ENCODE measurements at regions not wholly inside any gene's neighbourhood (a gene's known extent, or its start where the extent isn't known, plus 50 kb on each side); places are given as distances from the start of the nearest gene placed in this dataset.

DNA sequence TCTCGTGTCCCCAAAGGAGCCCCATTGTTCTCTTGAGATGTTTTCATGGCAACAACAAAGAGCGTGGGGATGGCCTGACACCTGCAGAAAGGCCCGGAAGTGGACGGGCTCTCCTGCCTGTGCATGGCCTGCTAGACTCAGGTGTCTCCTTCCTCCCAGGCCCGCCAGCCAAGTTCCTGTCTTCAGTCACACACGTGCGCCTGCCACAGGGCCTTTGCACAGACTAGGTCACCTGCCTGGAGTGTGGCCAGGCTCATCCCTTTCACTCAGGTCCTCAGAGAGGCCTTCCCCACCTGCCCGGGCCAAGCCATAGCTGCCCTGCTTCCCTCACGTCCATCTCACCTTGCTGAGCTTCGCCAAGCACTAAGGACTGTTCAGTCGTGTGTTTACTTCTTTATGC is 300.9 kb downstream of the FOXL1 start:
- intact Hi-C loops (cut with micrococcal nuclease; ENCODE audit: unreplicated experiment): loop anchor here (10.0 kb wide), 1 partner anchor 304 kb away; the partner anchor contains the start of gene FOXL1

DNA sequence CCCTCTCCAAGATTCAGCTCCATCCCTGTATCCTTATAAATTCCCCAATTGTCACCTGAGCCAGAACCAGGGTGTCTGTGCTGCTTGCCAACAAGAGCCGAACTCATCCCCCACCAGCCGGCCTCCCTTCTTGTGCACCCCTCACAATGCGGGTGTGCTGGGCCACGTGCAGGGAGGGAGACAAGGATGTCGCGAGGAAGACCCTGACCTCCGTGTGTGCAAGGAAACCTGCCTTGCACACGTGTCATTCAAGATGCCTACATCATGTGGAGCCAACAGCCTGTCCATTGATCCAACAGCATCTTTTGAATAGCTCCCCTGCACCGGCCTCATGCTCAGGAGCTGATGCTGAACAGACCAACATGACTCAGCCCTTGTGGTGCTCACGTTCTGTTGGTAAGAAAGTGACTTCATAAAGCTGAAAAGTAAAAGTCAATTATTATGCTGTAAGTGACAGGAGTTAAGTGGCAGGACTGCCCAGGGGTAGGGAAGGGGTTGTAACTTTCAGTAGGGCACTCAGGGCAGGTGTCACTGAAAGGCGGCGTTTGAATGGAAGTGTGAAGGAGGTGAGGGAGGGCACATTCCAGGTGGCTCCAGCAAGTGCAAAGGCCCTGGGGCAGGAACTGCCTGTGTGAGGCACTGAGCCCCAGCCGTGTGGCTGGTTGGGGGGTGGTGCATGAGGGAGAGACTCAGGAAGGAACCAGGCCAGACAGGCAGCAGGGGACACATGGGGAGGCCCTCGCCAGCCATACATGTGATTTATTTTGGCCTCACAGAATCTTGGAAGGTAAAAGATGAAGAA is 302.2 kb downstream of the FOXL1 start:
- Histone ChIP-seq H3K27me3 (replicated peaks; ENCODE audit: insufficient read depth, low read depth, low read length, poor library complexity) (peaks cover 34% of the 10 kb centered on the region), H3K36me3 (ENCODE audit: insufficient read depth, low read length, poor library complexity, severe bottlenecking) (no peaks in the 10 kb centered on the region), H3K4me1 (ENCODE audit: insufficient read depth, low read length, poor library complexity, severe bottlenecking) (no peaks in the 10 kb centered on the region), H3K4me3 (ENCODE audit: low read depth, low read length, poor library complexity, severe bottlenecking) (no peak overlapping the region), H3K9me3 (ENCODE audit: low read depth, low read length, poor library complexity, severe bottlenecking) (no peaks in the 10 kb centered on the region), H3K27ac (ENCODE audit: low read depth, low read length, poor library complexity, severe bottlenecking) (no peak overlapping the region)
- ChIA-PET CTCF (no interaction called here), POLR2A (ENCODE audit: low non-redundant PET) (interaction anchor here (0.6 kb wide), 1 partner anchor 211 kb away, joined by 3 read pairs; no protein-coding TSS in a partner anchor)
- BruUV-seq (replicated peaks): no TSS peak
- intact Hi-C loops (cut with micrococcal nuclease; ENCODE audit: unreplicated experiment): no loop called here
- no peak for DNase-seq (ENCODE audit: low spot score)
- TF ChIP-seq, protein P1, sequence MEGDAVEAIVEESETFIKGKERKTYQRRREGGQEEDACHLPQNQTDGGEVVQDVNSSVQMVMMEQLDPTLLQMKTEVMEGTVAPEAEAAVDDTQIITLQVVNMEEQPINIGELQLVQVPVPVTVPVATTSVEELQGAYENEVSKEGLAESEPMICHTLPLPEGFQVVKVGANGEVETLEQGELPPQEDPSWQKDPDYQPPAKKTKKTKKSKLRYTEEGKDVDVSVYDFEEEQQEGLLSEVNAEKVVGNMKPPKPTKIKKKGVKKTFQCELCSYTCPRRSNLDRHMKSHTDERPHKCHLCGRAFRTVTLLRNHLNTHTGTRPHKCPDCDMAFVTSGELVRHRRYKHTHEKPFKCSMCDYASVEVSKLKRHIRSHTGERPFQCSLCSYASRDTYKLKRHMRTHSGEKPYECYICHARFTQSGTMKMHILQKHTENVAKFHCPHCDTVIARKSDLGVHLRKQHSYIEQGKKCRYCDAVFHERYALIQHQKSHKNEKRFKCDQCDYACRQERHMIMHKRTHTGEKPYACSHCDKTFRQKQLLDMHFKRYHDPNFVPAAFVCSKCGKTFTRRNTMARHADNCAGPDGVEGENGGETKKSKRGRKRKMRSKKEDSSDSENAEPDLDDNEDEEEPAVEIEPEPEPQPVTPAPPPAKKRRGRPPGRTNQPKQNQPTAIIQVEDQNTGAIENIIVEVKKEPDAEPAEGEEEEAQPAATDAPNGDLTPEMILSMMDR (conservative IDR thresholded peaks at IDR 0.05; ENCODE audit: low read depth, low read length): no peak
- no peak for TF ChIP-seq EZH2 (IDR thresholded peaks at IDR 0.05; ENCODE audit: borderline replicate concordance, low read depth, low read length, poor library complexity, severe bottlenecking)

More for the DNA sequence above, 300.9 kb downstream of the FOXL1 start:
- Histone ChIP-seq H3K27ac (ENCODE audit: low read depth, low read length, poor library complexity, severe bottlenecking) (no peak overlapping the region), H3K27me3 (replicated peaks; ENCODE audit: insufficient read depth, low read depth, low read length, poor library complexity) (peaks cover 23% of the 10 kb centered on the region), H3K9me3 (ENCODE audit: low read depth, low read length, poor library complexity, severe bottlenecking) (no peaks in the 10 kb centered on the region), H3K36me3 (ENCODE audit: insufficient read depth, low read length, poor library complexity, severe bottlenecking) (no peaks in the 10 kb centered on the region), H3K4me1 (ENCODE audit: insufficient read depth, low read length, poor library complexity, severe bottlenecking) (no peaks in the 10 kb centered on the region), H3K4me3 (ENCODE audit: low read depth, low read length, poor library complexity, severe bottlenecking) (no peak overlapping the region)
- TF ChIP-seq, protein P1 (conservative IDR thresholded peaks at IDR 0.05; ENCODE audit: low read depth, low read length): no peak
- no peak for TF ChIP-seq EZH2 (IDR thresholded peaks at IDR 0.05; ENCODE audit: borderline replicate concordance, low read depth, low read length, poor library complexity, severe bottlenecking)
- ChIA-PET CTCF (no interaction called here), POLR2A (ENCODE audit: low non-redundant PET) (no interaction called here)
- DNase-seq (ENCODE audit: low spot score): no peak
- BruUV-seq (replicated peaks): no TSS peak

DNA sequence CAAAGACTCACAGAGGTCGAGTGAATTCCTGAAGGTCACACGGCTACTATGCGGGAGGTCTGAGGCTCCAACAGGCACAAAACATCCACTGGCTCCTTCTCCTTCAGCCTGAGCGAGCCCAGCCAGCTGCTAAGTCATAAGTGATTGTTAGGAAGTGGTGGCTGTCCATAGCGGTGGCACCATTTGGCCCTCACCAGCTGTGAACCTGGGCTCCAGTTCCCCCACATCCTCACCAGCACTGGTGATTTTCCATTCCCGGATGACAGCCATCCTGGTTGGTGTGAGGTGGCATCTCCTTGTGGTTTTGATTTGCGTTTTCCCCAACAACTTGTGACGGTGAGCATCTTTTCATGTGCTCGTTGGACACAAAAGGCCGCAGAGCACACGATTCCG is 302.8 kb downstream of the FOXL1 start:
- Histone ChIP-seq H3K9me3 (ENCODE audit: low read depth, low read length, poor library complexity, severe bottlenecking) (no peaks in the 10 kb centered on the region), H3K4me3 (ENCODE audit: low read depth, low read length, poor library complexity, severe bottlenecking) (no peak overlapping the region), H3K27ac (ENCODE audit: low read depth, low read length, poor library complexity, severe bottlenecking) (no peak overlapping the region), H3K36me3 (ENCODE audit: insufficient read depth, low read length, poor library complexity, severe bottlenecking) (no peaks in the 10 kb centered on the region), H3K4me1 (ENCODE audit: insufficient read depth, low read length, poor library complexity, severe bottlenecking) (no peaks in the 10 kb centered on the region), H3K27me3 (replicated peaks; ENCODE audit: insufficient read depth, low read depth, low read length, poor library complexity) (peaks cover 36% of the 10 kb centered on the region)
- no TSS peak for BruUV-seq (replicated peaks)
- DNase-seq (ENCODE audit: low spot score): no peak
- POLR2A ChIA-PET (ENCODE audit: low non-redundant PET): no interaction called here
- CTCF ChIA-PET: no interaction called here
- TF ChIP-seq, protein P1 (conservative IDR thresholded peaks at IDR 0.05; ENCODE audit: low read depth, low read length): no peak
- no peak for TF ChIP-seq EZH2 (IDR thresholded peaks at IDR 0.05; ENCODE audit: borderline replicate concordance, low read depth, low read length, poor library complexity, severe bottlenecking)
- intact Hi-C loops (cut with micrococcal nuclease; ENCODE audit: unreplicated experiment): no loop called here
